ENCODE measurements at regions not wholly inside any gene's neighbourhood (a gene's known extent, or its start where the extent isn't known, plus 50 kb on each side); places are given as distances from the start of the nearest gene placed in this dataset.
"Not testable (repeated sequence)": the region's sequence is repeated elsewhere in the genome, so short reads cannot be mapped to it uniquely, and the experiment has no call there.

DNA sequence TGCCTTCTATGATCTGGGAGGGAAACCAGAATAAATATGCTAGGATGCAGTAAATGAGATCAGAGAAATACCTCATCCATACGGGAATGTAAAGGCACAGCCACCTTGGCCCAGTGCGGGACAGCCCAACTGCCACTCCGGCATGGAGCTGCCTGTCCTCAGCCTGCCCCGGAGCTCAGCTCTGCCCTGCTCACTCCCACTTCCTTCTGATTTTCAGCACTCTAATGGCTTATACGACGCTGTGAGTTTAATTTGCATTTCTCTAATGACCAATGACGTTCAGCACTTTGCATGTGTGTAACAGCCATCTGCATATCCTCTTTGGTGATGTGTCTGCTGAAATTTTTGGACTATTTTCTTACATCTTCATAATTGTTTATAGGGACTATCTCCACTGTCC is 172.5 kb upstream of the RAB6C start:
- no peak overlapping the region for H3K4me3 ChIP-seq (ENCODE audit: low read length)
- TF ChIP-seq, protein P1, sequence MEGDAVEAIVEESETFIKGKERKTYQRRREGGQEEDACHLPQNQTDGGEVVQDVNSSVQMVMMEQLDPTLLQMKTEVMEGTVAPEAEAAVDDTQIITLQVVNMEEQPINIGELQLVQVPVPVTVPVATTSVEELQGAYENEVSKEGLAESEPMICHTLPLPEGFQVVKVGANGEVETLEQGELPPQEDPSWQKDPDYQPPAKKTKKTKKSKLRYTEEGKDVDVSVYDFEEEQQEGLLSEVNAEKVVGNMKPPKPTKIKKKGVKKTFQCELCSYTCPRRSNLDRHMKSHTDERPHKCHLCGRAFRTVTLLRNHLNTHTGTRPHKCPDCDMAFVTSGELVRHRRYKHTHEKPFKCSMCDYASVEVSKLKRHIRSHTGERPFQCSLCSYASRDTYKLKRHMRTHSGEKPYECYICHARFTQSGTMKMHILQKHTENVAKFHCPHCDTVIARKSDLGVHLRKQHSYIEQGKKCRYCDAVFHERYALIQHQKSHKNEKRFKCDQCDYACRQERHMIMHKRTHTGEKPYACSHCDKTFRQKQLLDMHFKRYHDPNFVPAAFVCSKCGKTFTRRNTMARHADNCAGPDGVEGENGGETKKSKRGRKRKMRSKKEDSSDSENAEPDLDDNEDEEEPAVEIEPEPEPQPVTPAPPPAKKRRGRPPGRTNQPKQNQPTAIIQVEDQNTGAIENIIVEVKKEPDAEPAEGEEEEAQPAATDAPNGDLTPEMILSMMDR (conservative IDR thresholded peaks at IDR 0.05; ENCODE audit: low read depth, low read length), result no peak
- no peak for DNase-seq (ENCODE audit: low read depth)

DNA sequence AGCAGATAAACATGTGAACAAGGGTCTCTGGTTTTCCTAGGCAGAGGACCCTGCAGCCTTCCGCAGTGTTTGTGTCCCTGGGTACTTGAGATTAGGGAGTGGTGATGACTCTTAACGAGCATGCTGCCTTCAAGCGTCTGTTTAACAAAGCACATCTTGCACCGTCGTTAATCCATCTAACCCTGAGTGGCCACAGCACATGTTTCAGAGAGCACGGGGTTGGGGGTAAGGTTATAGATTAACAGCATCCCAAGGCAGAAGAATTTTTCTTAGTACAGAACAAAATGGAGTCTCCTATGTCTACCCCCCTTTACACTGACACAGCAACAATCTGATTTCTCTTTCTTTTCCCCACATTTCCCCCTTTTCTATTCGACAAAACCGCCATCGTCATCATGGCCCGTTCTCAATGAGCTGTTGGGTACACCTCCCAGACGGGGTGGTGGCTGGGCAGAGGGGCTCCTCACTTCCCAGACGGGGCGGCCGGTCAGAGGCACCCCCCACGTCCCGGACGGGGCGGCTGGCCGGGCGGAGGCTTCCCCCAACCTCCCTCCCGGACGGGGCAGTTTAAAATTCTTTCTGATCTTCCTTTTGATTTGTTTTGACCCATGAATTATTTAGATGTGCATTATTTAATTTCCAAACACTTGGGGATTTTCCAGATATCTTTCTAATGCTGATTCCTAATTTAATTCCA is 171.7 kb upstream of the RAB6C start:
- DNase-seq (ENCODE audit: low read depth); H3K4me3 ChIP-seq (ENCODE audit: low read length): not testable (repeated sequence)

DNA sequence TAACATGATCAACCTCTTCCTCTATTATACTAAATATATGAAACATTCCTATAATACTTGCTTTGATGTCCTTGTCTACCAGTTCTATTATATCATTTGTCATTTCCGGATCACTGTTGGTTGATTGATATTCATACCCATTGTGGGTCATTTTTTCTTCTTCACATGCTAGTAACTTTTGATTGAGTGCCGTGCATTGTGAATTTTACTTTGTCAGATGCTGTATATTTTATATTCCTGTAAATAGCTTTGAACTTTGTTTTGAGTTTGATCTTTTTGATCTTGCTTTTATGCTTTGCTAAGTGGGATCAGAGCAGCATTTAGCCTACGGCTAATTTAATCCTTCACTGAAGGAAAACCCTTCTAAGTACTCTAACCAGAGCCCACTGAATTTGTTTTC is 168.9 kb upstream of the RAB6C start:
- H3K4me3 ChIP-seq (ENCODE audit: low read length), result no peak overlapping the region
- TF ChIP-seq, protein P1 (conservative IDR thresholded peaks at IDR 0.05; ENCODE audit: low read depth, low read length), result no peak
- no peak for DNase-seq (ENCODE audit: low read depth)

DNA sequence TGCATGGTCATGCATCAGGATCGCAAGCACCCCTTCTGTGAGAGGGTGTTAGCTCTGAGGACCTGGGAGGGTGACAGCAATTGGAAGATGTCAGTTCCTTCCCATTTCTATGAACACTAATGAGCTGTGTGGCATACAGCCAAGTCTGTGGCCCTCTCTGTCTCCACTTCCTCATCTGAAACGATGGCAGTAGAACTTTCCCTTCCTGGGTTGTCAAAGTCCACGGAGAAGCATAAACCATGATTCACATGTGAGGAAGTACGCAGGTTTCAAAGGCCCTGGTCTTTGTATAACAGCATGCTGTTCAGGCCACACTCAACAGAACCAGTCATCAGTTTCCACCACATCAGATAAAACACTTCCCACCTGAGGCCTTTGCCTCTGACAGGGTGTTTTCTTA is 167.4 kb upstream of the RAB6C start:
- TF ChIP-seq, protein P1 (conservative IDR thresholded peaks at IDR 0.05; ENCODE audit: low read depth, low read length), result no peak
- DNase-seq (ENCODE audit: low read depth), result no peak
- H3K4me3 ChIP-seq (ENCODE audit: low read length), result no peak overlapping the region

DNA sequence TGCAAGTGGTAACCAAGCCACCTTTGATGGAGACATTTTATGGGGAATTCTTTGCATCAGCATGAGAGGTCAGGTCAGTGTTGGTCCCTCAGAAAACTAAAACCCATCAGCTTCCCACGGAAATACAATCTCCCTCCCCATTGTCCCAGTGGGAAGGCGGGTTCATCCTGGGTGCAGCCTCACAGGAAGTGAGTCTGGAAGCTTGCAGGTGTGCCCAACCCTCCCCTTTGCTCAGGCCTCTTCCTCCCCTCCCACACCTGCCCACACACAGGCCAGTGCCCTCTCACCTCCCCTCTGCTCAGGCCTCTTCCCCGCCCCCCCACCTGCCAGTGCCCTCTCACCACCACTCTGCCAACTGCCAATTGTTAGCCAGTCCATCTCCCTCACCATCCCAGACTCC is 166.8 kb upstream of the RAB6C start:
- DNase-seq (ENCODE audit: low read depth), result no peak
- TF ChIP-seq, protein P1 (conservative IDR thresholded peaks at IDR 0.05; ENCODE audit: low read depth, low read length), result no peak
- no peak overlapping the region for H3K4me3 ChIP-seq (ENCODE audit: low read length)

DNA sequence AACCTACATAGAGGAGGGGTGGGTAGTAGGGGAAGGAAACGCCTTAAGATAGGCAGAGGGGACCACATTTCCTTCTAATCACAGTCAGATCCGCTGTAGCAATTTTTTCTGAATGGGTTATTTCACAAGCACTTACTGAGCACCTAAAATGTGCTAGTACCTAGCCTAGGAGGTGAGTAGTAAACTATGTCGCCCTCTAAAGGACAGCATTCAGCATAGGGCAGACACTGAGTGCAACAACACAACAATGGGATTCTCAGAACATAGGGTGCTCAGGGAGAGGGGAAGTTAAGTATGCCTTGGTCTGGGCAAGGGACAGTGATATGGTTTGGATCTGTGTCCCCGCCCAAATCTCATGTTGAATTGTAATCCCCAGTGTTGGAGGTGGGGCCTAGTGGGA is 166.1 kb upstream of the RAB6C start:
- no peak overlapping the region for H3K4me3 ChIP-seq (ENCODE audit: low read length)
- TF ChIP-seq, protein P1 (conservative IDR thresholded peaks at IDR 0.05; ENCODE audit: low read depth, low read length), result no peak
- no peak for DNase-seq (ENCODE audit: low read depth)

DNA sequence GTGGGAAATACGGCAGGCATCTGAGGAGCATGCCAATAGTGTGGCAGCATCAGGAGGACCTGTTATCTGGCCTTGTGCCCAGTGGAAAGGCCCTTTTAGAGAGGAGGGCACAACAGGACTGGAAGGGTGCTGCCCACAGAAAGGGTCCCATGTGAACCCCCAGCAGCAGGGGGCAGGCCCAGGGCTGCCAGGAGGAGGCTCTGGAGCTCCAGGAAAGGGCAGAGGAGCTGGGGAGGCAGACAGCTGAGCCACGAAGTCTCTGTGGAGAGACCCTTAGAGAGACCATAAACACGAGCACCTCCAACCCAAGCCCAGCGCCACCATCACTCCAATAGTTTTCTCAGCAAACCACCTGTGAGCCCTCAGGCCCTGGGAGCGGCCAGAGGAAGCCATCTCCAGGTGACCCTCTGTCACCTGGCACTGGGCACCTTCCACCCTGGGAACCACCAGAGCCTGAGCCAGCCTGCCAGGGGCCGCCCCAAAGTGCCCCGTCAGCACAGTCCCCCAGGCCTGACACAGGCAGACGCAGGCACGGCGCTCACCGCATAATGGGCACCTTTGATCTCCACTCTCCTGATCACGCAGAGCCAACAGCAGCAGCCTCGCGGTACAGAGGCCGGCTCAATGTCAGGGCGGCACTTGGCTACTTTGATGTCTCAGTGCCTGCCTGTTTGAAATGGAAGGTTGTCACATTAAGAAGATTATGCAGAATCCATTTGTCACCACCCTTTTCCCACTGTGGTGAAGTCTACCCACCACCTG is 162.5 kb upstream of the RAB6C start:
- DNase-seq (ENCODE audit: low read depth), result no peak
- TF ChIP-seq, protein P1 (conservative IDR thresholded peaks at IDR 0.05; ENCODE audit: low read depth, low read length), result no peak
- no peak overlapping the region for H3K4me3 ChIP-seq (ENCODE audit: low read length)

Measured in retinal pigment epithelial cell (primary cell).